H1 (cell line): ENCODE measurements at regions not wholly inside any gene's neighbourhood (a gene's known extent, or its start where the extent isn't known, plus 50 kb on each side); places are given as distances from the start of the nearest gene placed in this dataset.

Experiments
- ATF3 ChIP-seq: IDR thresholded peaks from 2 replicates; pipeline ENCODE4 v1.6.1; 2011; ENCODE audit warnings: low read depth, mild to moderate bottlenecking, low read length; ENCODE audit not compliant: insufficient read depth
- CHD2 ChIP-seq: IDR thresholded peaks from 2 replicates; pipeline ENCODE4 v1.6.1; 2012; ENCODE audit warnings: low read length, improper control_type of control experiment
- CREB1 ChIP-seq: IDR thresholded peaks from 2 replicates; pipeline ENCODE4 v1.6.1; 2012; ENCODE audit warnings: inconsistent platforms
- CTCF ChIP-seq, 3 experiments: IDR thresholded peaks; 1 replicate in 2 of 3; 2 replicates in 1 of 3; pipeline versions ENCODE4 v1.5.1 to v1.6.1; 2011; ENCODE audit warnings: low read length in 3 of 3, mild to moderate bottlenecking in 3 of 3, inconsistent platforms in 2 of 3, low read depth in 1 of 3, moderate library complexity in 1 of 3; ENCODE audit not compliant: insufficient read depth in 1 of 3; ENCODE audit errors: control extremely low read depth in 1 of 3
- EP300 ChIP-seq, 2 experiments: IDR thresholded peaks; 1 replicate in 1 of 2; 2 replicates in 1 of 2; pipeline ENCODE4 v1.6.1; 2011 to 2012; ENCODE audit warnings: low read depth in 2 of 2, low read length in 2 of 2, mild to moderate bottlenecking in 2 of 2, borderline replicate concordance in 1 of 2, inconsistent platforms in 1 of 2, moderate library complexity in 1 of 2
- JUN ChIP-seq: IDR thresholded peaks from 2 replicates; pipeline ENCODE4 v1.6.1; 2011; ENCODE audit warnings: low read depth, mild to moderate bottlenecking, improper control_type of control experiment, low read length
- KDM1A ChIP-seq: fragments of 200-600, 300-600 bp; sonication (generic); IDR thresholded peaks from 2 replicates; pipeline ENCODE4 v1.7.1; 2016; ENCODE audit warnings: mild to moderate bottlenecking, low read length, borderline replicate concordance
- MAX ChIP-seq: IDR thresholded peaks from 2 replicates; pipeline ENCODE4 v1.6.1; 2012; ENCODE audit warnings: inconsistent platforms
- NRF1 ChIP-seq: IDR thresholded peaks from 2 replicates; pipeline ENCODE4 v1.6.1; 2011; ENCODE audit warnings: mild to moderate bottlenecking, low read depth, low read length, improper control_type of control experiment
- POLR2A ChIP-seq, 2 experiments: IDR thresholded peaks; 1 replicate in 1 of 2; 2 replicates in 1 of 2; pipeline ENCODE4 v1.6.1; 2011; ENCODE audit warnings: low read depth in 2 of 2, low read length in 2 of 2, mild to moderate bottlenecking in 2 of 2; ENCODE audit errors: control extremely low read depth in 1 of 2
- SIN3A ChIP-seq, 2 experiments: IDR thresholded peaks in 1 of 2; conservative IDR thresholded peaks in 1 of 2; 2 replicates each; pipeline ENCODE4 v1.6.1; 2011 to 2012; ENCODE audit warnings: low read length in 2 of 2, improper control_type of control experiment in 1 of 2, low read depth in 1 of 2, mild to moderate bottlenecking in 1 of 2
- TEAD4 ChIP-seq: IDR thresholded peaks from 2 replicates; pipeline ENCODE4 v1.6.1; 2012; ENCODE audit warnings: low read depth, low read length, inconsistent platforms, mixed read lengths
- ZNF274 ChIP-seq: IDR thresholded peaks from 2 replicates; pipeline ENCODE4 v1.7.0; 2012; ENCODE audit warnings: low read length, borderline replicate concordance; ENCODE audit errors: extremely low read depth

- TF ChIP-seq CREB1 (no peak), CTCF (IDR thresholded peaks at IDR 0.05; ENCODE audit: control extremely low read depth in 1 of 3, insufficient read depth in 1 of 3, low read depth in 1 of 3, low read length in 3 of 3) (peak in 1 of 3 experiments; percentile 33; a peak in 2 of 4 replicates), POLR2A (IDR thresholded peaks at IDR 0.05; ENCODE audit: control extremely low read depth in 1 of 2, low read depth in 2 of 2, low read length in 2 of 2) (no peak), EP300 (IDR thresholded peaks at IDR 0.05; ENCODE audit: borderline replicate concordance in 1 of 2, low read depth in 2 of 2, low read length in 2 of 2) (no peak), SIN3A (conservative IDR thresholded peaks at IDR 0.05 in 1 of 2, IDR thresholded peaks at IDR 0.05 in 1 of 2; ENCODE audit: low read depth in 1 of 2, low read length in 2 of 2) (no peak), ZNF274 (no peak), MAX (no peak), KDM1A (no peak), NRF1 (no peak), TEAD4 (no peak), CHD2 (no peak), ATF3 (no peak), JUN (no peak)
These were observed 1016.5 kb downstream of the SH3BGRL start for GRCh38 chrX:82218361-82218760.
